OCI-LY1 (cell line): ENCODE measurements at regions not wholly inside any gene's neighbourhood (a gene's known extent, or its start where the extent isn't known, plus 50 kb on each side); places are given as distances from the start of the nearest gene placed in this dataset.

Experiments
- H2AFZ ChIP-seq: fragments of 200-600 bp; sonication (generic), shearing (Covaris generic); 2 replicates; pipeline ENCODE4 v1.6.0; 2014; ENCODE audit warnings: antibody characterized with exemption, mild to moderate bottlenecking, low read length
- H3F3A ChIP-seq: fragments of 200-600 bp; sonication (generic), shearing (Covaris generic); 2 replicates; pipeline ENCODE4 v1.6.0; 2014; ENCODE audit warnings: mild to moderate bottlenecking, antibody characterized with exemption, low read length, moderate library complexity; ENCODE audit not compliant: insufficient read depth
- H3K27ac ChIP-seq: fragments of 200-600 bp; sonication (generic); 2 replicates; pipeline ENCODE4 v1.5.1; 2014; ENCODE audit warnings: low read length, mixed run types, mild to moderate bottlenecking, low read depth; ENCODE audit not compliant: poor library complexity, severe bottlenecking
- H3K27me3 ChIP-seq: fragments of 200-600 bp; sonication (generic); 2 replicates; pipeline ENCODE4 v1.6.0; 2014; ENCODE audit warnings: antibody characterized with exemption, mild to moderate bottlenecking, low read length, moderate library complexity; ENCODE audit not compliant: insufficient read depth
- H3K36me3 ChIP-seq: fragments of 200-600 bp; sonication (generic); 2 replicates; pipeline ENCODE4 v1.6.1; 2014; ENCODE audit warnings: mild to moderate bottlenecking, antibody characterized with exemption, low read length, moderate library complexity, mixed read lengths; ENCODE audit not compliant: insufficient read depth
- H3K4me1 ChIP-seq: fragments of 200-600 bp; sonication (generic); 2 replicates; pipeline ENCODE4 v1.5.1; 2014; ENCODE audit warnings: mild to moderate bottlenecking, low read length, moderate library complexity; ENCODE audit not compliant: insufficient read depth, severe bottlenecking
- H3K4me2 ChIP-seq: fragments of 200-600 bp; sonication (generic), shearing (Covaris generic); 2 replicates; pipeline ENCODE4 v1.6.1; 2014; ENCODE audit warnings: low read length
- H3K4me3 ChIP-seq: fragments of 200-600 bp; sonication (generic); 2 replicates; pipeline ENCODE4 v1.5.1; 2014; ENCODE audit warnings: low read length, low read depth, mild to moderate bottlenecking, mixed read lengths; ENCODE audit not compliant: poor library complexity, severe bottlenecking
- H3K79me2 ChIP-seq: fragments of 200-600 bp; shearing (Covaris generic); 2 replicates; pipeline ENCODE4 v1.6.1; 2016; ENCODE audit warnings: mixed run types, low read length, mixed read lengths; ENCODE audit not compliant: insufficient read depth
- H3K9ac ChIP-seq: fragments of 200-600 bp; sonication (generic), shearing (Covaris generic); 2 replicates; pipeline ENCODE4 v1.6.1; 2014; ENCODE audit warnings: mild to moderate bottlenecking, low read length, mixed read lengths
- H3K9me2 ChIP-seq: fragments of 200-600 bp; sonication (generic), shearing (Covaris generic); 2 replicates; pipeline ENCODE4 v1.6.1; 2014; ENCODE audit warnings: low read depth, mild to moderate bottlenecking, low read length, mixed read lengths
- H3K9me3 ChIP-seq: fragments of 200-600 bp; shearing (Covaris generic); 2 replicates; pipeline ENCODE4 v1.6.1; 2014; ENCODE audit warnings: low read length, mixed read lengths
- H4K20me1 ChIP-seq: fragments of 200-600 bp; sonication (generic), shearing (Covaris generic); 2 replicates; pipeline ENCODE4 v1.6.0; 2016; ENCODE audit warnings: mild to moderate bottlenecking, low read length; ENCODE audit not compliant: insufficient read depth
- CTCF ChIP-seq: fragments of 200-600 bp; sonication (generic), shearing (Covaris generic); IDR thresholded peaks from 2 replicates; pipeline ENCODE4 v1.5.1; 2017; ENCODE audit warnings: mild to moderate bottlenecking, antibody characterized with exemption, low read length, moderate library complexity, mixed read lengths
- EZH2 ChIP-seq: fragments of 200-600 bp; sonication (generic), shearing (Covaris generic); IDR thresholded peaks from 2 replicates; pipeline ENCODE4 v1.8.0; 2017; ENCODE audit warnings: borderline replicate concordance, mixed run types, mild to moderate bottlenecking, antibody characterized with exemption, low read length, moderate library complexity, mixed read lengths

DNA sequence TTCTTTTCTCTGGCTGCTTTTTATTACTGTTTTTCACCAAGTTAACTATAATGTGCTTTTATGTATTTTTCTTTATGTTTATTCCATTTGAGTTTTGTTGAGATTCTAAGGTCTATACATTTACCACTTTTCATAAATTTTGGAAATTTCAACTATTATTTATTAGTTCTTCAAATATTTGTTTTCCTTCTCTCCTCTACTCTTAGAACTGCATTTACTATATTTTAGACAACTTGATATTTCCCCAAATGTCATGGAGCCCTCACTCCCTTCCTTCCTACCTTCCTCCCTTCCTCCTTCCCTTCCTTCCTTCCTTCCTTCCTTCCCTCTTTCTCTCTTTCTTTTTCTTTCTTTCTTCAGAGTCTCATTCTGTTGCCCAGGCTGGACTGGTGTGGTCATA, 81.4 kb upstream of the TNIK start:
- no peak overlapping the region for H3K27ac ChIP-seq
- TF ChIP-seq EZH2 (no peak), CTCF (no peak)
- no peaks in the 10 kb centered on the region for H3K79me2 ChIP-seq

DNA sequence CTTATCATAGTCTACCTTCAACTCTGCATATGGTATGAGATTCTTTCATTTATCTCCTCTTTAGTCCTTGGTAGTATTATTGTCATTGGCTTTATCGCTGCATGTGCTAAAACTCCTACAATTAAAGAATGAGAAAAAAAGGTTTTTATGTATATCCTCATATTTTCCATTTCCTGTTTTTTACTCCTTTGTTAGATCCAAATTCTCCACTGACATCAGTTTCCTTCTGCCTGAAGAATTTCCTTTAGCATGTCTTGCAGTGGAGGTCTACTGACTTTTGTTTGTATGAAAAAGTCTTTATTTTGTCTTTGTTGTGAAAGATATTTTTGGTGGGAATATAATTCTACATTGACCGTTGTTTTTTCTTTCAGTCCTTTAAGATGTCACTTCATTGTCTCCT, 81.0 kb upstream of the TNIK start:
- Histone ChIP-seq H3K27ac (no peak overlapping the region), H3K79me2 (no peaks in the 10 kb centered on the region), H3K9me2 (no peaks in the 10 kb centered on the region), H4K20me1 (no peaks in the 10 kb centered on the region), H3K27me3 (no peaks in the 10 kb centered on the region), H3K4me2 (no peak overlapping the region), H3K9me3 (no peaks in the 10 kb centered on the region), H3K4me1 (no peaks in the 10 kb centered on the region), H3K4me3 (no peak overlapping the region), H2AFZ (no peak overlapping the region), H3F3A (no peaks in the 10 kb centered on the region), H3K9ac (no peak overlapping the region), H3K36me3 (no peaks in the 10 kb centered on the region)
- TF ChIP-seq EZH2: no peak
- TF ChIP-seq CTCF: no peak

More for the DNA sequence above, 81.4 kb upstream of the TNIK start:
- Histone ChIP-seq H4K20me1 (no peaks in the 10 kb centered on the region), H3K9ac (no peak overlapping the region), H3K27me3 (no peaks in the 10 kb centered on the region), H3K9me2 (no peaks in the 10 kb centered on the region), H2AFZ (no peak overlapping the region), H3K4me2 (no peak overlapping the region), H3K4me1 (no peaks in the 10 kb centered on the region), H3K36me3 (no peaks in the 10 kb centered on the region), H3K4me3 (no peak overlapping the region), H3F3A (no peaks in the 10 kb centered on the region), H3K9me3 (no peaks in the 10 kb centered on the region)

DNA sequence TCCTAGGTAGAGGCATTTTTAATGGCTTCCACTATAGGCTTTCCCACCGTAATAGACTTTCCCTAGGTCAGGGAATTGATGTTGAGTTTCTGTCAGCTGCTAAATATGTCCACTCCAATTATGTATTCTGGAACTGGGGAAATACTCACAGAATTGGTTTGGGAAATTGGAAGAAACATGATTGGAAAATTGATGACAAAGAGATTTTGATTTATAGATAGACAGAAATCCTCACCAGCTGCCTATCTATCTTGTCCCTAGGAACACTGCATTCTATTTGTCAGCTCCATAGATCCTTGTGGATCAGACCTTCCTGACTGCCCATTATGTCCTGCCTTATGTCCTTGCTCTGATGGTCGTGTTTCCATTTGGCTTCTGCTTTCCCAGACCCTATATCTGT, 75.6 kb upstream of the TNIK start:
- Histone ChIP-seq H3K36me3 (no peaks in the 10 kb centered on the region), H3K4me1 (no peaks in the 10 kb centered on the region), H2AFZ (no peak overlapping the region), H4K20me1 (no peaks in the 10 kb centered on the region), H3K4me2 (no peak overlapping the region), H3K4me3 (no peak overlapping the region), H3K79me2 (no peaks in the 10 kb centered on the region), H3K27me3 (no peaks in the 10 kb centered on the region), H3K9me2 (no peaks in the 10 kb centered on the region), H3F3A (no peaks in the 10 kb centered on the region), H3K9ac (no peak overlapping the region), H3K27ac (no peak overlapping the region), H3K9me3 (no peaks in the 10 kb centered on the region)
- no peak for TF ChIP-seq CTCF
- no peak for TF ChIP-seq EZH2
